Amniotic stem cell (primary cell): ENCODE measurements at regions not wholly inside any gene's neighbourhood (a gene's known extent, or its start where the extent isn't known, plus 50 kb on each side); places are given as distances from the start of the nearest gene placed in this dataset.

Experiments used
- DNase-seq: peaks from one replicate; lab custom pipeline; 2025; lab: John Stamatoyannopoulos, UW

DNA sequence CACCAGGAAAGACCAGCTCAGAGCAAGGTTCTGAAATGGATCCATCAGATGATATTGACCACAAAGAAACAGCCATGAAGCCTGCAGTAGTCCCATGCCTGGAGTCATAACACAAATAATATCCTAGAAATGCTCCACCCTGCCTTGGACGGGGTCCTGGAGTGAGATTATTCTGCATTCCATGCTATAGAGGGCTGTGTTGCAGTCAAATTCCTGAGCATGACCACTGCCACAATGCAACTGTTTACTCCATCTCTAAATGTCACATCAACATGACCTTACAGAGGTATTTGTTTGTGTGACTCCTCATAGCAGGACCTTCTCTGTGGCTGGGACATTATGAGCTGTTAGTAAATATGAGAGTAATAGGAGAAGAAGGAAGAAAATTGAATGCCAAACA is 257.5 kb upstream of the TCF21 start:
- DNase-seq: no peak

DNA sequence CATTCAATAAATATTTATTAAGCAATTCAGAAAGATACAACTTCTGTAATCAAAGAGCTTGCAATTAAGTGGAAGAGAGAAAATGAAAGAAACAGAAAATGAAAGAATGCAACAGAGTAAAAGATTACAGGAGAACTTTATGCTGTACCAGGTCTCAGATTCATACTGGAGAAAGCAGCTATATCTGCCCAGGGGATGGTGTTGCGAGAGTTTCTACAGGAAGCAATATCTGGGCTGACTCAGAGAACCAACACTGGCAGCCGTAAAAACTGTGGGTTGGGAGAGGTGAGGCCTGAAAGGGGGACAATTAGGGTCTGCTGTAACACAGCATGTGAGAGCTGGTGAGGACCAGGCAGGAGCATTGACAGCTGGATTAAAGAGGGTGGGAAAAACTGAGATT is 256.7 kb upstream of the TCF21 start:
- no peak for DNase-seq

DNA sequence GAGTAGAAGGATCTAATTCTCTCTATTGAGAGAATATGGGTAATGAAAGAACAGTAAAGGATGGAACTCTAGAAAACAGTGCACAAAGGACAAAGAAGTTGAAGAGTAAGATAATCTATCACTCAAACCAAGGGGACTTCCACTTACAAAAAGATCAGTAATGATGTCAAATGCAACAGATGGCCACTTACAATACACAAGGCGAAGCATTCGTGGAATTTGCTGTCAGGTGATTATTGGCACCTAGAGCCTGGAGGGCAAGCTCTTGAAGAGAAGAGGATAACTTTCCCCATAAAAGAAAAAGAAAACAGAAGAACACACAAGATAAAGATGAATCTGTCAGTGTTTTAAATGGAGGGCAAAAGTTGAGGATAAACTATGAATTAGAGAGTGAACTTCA is 256.0 kb upstream of the TCF21 start:
- DNase-seq: no peak

DNA sequence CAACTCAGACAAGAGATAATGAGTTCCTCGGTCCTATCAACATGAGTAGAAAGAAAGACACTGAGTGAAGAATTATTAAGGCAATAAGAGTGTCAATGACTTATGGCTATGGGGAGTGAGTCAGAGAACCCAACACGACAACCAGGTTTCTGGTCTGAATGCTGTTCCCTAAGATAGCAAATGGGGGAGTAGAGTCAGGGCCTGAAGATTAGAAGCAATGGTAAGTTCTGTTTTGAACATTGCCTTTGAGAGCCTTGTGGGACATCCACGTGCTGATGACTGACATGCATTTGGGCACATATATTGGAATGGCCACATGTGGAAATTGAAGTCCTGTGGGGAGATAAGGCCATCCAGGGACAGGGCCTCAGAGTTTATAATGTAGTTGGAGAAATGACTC is 254.4 kb upstream of the TCF21 start:
- no peak for DNase-seq

DNA sequence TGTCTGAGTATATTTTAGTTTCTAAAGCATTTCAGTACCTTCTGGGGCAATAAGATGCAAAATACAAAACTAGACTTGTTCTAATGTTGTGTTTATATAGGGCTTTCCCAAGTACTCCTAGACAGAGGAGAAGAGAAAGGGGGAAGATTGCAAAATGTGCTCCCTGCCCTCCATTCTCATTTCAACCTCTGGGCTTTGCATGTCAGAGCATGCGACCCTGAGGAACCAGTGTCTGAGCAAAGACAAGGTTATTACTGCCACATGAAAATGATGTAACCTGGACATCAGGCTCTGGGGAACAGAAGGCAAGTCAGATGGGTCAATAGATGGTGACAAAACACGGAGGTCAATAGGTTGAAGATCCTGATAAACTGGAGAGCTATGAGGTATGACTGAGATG is 253.5 kb upstream of the TCF21 start:
- no peak for DNase-seq

DNA sequence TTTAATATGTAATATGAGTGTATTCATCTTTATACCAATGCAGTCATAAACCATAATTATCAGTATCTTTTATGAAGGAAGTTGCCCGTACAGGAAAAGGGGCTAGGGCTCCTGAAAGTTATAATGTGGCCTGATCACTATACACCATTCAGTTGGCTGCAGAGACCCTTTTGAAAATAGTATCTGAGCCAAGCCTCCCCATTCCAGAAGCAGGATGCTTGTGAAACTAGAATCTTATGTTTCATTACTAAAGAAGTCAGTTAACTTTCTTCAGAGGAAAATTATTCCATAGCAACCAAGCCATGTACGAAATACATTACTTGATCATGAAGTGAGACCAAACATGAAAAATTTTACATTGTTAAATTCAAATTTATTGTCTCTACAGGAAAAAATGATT is 251.5 kb upstream of the TCF21 start:
- no peak for DNase-seq

DNA sequence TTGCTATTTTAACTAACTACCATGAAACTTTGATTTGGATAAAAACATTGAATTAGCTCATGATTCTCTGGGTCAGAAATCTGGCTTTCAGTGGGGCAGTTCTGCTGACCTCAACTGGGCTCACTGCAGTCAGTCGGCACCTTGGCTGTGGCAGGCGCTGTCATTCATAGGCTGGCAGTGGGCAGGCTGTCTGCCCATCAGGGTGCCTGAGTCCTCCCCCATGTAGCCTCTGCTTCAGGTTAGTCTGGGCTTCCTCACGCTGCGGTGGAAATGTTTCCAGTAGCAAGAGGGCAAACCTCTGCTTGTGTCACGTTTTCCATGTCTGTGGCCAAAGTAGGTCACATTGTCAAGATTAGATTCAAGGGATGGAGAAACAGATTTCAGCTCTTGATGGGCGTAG is 251.0 kb upstream of the TCF21 start:
- DNase-seq: no peak

DNA sequence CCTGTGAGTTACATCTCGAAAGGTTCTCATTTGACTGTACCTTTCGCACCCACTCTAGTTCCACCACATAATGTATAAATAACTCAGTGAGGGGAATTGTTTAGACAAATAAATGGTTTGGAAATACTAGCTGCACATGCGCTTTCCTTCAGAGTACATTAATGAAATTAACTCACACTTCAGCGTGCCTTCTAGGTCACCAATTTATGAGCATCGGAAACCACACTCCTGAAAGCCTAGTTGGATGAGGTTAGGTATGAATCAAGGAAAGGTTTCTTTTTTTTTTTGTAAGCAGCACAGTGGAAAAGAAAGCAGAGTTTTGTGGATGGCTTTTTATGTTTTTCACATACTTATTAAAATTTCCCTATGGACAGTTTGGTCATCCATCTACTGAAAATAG is 247.8 kb upstream of the TCF21 start:
- no peak for DNase-seq

DNA sequence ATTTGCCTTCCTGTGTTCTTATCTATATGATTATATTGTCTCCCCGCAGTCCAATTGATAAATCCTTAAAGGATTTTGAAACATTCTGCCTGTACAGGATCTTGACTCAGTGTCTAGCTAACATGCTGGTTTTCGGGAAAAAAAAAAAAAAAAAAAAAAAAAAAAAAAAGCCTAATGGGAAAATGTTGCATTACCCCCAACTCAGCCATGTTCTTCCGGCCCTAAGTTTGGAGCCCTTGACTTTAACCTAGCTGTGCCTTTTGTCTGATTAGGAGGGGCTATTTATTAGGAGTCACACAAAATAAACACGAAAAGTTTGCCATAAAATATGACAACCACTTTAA is 244.4 kb upstream of the TCF21 start:
- DNase-seq: no peak

DNA sequence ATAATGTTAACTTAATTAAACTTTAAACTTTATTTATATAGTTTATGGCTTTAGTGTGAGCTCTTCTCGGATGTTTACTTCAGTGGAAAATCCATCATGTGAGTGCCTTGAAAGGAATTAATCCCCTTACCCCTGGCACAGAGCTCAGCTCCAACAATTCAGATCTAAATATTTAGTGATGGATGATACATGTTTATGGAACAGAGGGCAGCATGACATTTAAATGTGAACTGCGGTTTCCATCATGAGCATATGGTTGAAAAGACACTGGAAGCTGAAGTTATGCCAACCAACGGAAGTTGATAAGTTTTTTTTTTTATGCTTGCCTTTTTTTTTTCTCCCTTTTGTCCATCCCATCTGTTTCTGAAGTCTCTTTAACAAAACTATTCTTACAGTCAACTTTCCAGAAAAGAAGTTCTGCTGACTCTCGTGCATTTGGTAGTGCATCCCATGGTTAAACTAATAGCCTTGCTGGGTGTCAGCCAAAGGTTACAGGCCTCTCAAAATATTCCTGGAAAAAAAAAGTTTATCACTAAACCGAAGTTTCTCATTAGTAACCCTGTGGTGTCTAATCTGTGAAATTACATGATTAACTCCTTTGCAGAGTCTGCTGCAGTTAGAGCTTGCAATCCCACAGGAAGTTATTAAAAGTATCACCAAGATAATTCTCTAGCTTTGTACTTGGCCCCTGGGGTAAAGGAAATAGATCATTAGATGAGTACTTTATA is 243.9 kb upstream of the TCF21 start:
- DNase-seq: no peak

DNA sequence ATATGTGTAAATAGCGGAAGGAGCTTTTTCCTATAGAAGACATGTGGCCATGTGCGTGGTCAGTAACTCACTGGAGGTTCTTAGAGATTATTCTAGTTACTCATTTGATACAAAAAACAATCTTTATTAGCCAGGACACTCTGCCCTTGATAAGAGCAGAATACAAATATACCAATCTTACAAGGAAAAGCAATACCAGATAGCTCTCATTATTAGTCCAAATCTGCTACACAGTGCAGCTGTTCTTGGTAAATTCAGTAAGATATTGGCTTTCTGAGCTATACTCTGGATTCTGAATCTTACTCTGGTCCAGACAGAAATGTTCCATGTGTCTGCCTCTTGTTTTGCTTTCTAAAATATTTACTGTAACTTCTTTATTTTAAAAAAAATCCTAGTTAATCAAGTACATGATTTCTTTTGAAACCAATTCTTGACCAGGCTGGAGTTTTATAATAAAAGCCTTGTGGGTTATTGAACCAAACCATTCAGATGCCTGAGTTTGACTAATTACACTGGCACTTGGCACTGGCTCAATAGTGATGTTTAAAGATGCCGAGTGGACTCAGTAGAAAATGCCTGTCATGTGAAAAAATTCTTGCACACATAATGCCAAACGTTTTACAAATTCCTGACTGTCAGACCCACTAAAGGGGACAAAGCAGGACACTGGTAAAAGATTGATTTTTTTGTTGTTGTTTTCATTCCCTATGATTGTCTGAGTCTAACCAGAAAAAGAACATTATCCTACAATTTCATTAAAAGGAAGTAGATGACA is 242.8 kb upstream of the TCF21 start:
- peak; percentile 49 for DNase-seq

DNA sequence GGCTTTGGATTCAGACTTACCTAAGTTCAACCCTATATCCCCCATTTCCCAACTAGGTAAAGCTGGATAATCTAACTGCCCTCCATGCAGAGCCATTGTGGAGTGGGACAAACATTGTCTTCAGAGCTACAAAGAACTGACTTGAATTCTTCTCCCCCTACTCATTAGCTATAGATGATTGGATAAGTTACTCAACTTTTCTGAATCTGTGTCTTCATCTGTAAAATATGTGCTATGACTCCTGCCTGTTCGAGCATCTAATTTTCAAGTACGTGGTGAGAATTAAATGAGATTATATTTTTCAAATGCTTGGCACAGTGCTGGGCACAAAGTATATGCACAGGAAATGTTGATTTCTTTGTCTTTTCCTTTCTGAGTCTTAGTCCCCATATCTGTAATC is 240.3 kb upstream of the TCF21 start:
- DNase-seq: no peak

DNA sequence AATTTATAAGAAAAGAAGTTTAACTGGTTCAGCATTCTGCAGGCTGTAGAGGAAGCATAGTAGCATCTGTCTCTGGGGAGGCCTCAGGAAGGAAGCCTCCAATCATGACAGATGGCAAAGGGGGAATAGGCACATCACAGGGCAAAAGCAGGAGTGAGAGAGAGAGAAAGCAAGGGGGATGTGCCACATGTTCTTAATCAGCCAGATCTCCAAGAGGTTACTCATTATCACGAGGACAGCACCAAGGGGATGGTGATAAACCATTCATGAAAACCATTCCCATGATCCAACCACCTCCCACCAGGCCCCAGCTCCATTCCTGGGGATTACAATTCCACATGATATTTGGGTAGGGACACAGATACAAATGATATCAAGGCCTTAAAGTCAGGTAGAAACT is 217.5 kb upstream of the TCF21 start:
- no peak for DNase-seq

DNA sequence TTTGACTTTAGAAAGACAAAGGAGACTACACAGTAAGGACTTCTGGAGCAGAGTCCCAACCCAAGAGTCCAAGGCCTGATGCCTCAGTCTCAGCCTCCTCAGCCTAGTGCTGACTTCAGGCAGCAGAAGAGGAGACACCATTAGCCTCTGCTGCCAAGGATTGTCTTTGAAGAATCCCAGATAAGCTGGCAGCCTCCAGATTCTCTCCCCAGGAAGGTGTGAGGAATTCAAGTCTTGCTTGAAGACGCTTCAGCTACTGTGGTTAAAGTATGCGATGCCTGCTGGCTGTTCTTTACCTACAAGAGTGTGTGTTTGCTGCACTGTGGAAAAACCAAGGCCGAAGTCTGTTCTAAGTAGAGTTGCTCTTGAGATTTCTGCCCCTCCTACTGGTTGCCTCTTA is 215.9 kb upstream of the TCF21 start:
- DNase-seq: no peak

DNA sequence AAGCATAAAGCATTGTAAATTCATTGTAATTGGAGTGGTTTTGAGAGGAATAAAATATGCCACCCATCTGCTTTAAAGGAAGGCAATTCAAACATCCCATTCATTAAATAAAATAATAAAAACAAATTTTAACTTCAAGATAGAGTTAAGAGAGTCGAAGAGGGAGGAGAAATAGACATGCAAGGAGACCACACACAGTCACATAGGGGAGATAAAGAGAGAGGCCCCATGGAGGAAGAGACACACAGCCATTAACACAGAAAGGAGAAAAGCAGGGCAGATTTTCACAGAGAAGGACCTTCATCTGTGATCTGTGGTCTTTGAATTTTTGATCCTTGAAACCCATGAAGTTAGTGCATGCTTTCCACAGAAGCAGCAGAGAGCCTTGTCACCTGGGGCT is 214.3 kb upstream of the TCF21 start:
- no peak for DNase-seq

DNA sequence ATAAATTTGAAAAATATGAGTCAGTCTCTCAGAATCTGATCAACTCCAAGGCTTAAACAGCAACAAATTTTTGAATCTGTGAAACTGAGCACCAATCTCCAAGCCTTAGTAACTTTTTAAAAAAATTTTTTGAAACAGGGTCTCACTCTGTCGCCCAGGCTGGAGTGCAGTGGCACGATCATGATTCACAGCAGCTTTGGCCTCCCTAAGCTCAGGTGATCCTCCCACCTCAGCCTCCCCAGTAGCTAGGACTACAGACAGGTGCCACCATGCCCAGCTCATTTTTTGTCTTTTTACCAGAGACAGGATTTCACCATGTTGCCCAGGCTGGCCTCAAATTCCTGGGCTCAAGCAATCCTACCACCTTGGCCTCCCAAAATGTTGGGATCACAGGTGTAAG is 207.9 kb upstream of the TCF21 start:
- no peak for DNase-seq

DNA sequence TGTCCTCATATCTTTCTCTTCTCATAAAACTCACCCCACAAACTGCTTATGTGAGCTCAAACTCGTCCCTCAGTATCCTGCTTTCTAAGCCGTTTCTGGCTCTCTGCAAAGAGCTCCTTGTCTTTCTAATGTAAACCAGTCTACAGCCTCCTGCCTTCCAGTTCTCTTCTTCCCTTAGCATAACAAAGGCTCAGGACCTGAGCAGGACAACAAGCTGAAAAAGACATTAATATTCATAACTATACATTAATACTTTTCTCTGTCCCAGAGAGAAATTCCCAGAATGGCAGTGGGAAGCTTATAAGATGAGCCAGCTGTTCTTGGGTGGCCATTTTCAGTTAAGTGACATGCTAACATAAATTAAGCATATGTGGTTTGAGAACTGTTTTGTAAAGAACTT is 207.0 kb upstream of the TCF21 start:
- no peak for DNase-seq

DNA sequence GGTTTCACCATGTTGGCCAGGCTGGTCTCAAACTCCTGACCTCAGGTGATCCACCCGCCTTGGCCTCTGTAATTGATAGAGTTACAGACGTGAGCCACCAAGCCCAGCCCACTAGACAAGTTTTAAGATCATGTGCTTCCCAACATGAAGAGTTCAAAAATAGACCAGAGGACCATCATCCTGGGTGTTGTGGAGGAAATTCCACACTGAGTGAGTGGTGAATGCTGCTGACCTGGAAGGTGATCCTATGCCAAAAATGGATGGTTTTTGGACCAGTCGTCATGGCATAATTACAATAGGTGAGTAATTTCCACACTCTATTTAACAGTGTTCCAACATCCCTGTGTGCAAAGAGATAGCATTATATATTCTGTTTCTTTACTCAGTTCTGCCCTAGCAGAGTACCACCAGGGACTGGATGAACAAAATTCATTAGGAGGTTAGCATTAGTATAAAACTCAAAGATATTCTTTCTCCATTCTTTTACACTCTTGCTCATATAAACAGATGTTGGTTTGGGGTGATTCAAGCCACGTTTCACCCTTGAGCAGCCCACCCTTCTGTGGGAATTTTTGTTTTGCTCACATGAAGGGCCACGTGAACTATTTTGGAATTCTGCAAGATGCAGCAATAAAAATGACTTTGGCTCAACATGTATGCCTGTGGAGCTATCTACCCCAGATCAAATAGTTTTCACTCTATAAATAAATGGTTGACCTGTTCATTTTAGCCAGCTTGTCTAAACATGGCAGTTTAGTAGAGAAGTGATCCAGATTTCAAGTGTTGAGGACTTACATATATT is 206.2 kb upstream of the TCF21 start:
- DNase-seq: no peak

DNA sequence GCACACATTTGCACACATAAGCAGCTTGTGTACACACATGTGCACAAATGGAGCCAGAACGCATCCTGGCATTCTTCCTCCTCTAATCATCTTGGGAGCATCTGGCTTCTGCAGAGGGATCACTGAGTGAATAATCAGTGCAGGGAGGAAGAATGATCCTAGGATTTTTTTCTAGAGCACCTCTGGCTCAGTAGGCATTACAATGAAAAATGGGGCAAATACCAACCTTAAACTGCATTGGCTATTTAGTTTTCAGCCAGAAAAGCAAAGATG is 205.7 kb upstream of the TCF21 start:
- no peak for DNase-seq

DNA sequence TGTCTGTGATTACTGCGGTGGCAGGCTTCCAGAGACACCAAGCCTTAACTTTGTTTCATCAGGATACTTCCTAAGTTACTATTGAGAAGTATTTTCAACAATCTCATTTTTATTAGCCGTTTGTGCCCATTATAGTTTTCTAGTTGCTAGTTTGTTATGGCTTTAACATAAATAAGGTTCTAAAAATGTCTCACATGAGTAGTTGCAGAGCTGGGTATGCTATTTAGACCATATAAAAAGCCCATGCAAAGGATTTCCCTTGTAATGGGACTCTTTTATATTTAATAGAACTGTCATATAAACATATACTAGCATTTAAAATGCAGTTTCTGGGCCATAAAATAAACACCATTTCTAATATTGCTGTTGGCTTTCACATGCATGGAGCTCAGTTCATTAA is 205.3 kb upstream of the TCF21 start:
- no peak for DNase-seq

DNA sequence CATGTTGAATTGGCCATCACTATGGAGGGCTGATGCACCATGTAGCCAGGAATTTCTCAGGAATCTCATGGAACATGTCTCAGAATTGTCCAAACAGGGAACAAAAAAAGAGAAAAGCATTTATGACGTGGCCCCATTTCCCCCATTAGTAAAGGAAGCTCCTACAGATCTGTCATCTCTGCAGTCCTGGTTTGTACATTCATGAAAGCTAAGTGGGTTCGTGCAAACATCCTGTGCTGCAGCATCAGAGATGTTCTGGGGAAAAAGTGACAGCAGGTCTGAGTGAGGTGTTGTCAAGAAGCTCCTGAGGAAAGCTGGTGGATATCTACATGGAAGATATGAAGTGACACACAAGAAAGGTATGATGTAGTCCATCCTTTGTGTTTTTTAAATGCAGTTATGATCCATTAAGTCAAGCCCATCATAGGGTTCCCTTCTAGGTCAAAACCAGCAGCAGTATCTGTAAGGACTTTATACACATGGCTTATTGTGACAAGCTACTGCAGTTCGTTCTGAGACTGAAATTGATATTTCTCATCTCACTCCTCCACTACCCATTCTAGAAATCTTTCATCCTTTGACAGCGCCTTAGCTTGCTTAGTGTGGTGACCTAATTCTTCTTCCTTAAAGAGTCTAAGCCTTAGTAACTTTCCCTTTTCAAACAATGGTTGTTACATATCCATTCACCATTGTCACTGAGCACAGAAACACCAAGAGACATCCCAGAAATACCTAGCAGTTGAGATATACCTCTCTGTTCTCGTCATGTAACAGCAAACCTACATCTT is 200.0 kb upstream of the TCF21 start:
- DNase-seq: no peak

DNA sequence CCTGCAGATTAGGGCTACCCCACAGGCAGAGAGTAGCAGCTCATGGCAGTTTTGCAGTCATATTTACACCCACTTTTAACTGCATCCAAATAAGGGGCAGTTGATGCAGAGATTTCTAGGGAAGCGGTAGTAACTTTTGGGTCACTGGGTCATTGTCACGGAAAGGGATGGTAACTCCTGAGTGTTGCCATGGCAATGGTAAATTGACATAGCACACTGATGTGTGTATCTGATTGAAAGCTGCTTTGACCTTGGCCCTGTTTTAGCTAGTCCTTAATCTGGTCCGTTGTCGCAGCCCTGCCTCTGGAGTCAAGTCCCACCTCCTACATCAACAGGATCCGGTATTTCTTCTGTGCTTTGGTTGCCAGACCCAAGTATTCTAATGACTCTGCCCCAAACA is 199.1 kb upstream of the TCF21 start:
- no peak for DNase-seq

DNA sequence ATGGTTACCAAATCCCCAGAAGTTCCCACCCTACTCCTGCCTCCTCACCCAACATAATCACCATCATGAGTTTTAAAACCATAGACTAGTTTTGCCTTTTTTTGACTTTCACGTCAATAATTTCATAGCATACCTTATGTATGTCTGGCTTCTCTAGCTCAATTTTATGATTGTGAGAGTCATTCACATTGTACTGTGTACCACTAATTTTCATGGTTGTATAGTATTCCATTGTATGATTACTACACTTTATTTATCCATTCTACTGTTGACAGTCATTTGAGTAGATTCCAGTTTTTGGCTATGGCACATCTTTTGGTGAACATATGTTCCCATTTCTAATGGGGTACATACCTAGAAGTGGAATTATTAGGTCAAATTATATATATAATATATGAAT is 195.3 kb upstream of the TCF21 start:
- DNase-seq: no peak
